HG02571 (cell line): ENCODE measurements at regions not wholly inside any gene's neighbourhood (a gene's known extent, or its start where the extent isn't known, plus 50 kb on each side); places are given as distances from the start of the nearest gene placed in this dataset.
"Not testable (repeated sequence)": the region's sequence is repeated elsewhere in the genome, so short reads cannot be mapped to it uniquely, and the experiment has no call there.

Experiments
- ATAC-seq: cut with Tn5 transposase; IDR thresholded peaks from one replicate; pipeline ENCODE4 v1.9.1; 2021; ENCODE audit warnings: mild to moderate bottlenecking, moderate library complexity; ENCODE audit not compliant: unreplicated experiment

GRCh38 chr1:29783508-29784275 lies 547.4 kb downstream of the PTPRU start:
- ATAC-seq: no peak

GRCh38 chr1:29782846-29783507 lies 546.7 kb downstream of the PTPRU start:
- ATAC-seq: no peak

GRCh38 chr1:29779146-29779545 lies 542.8 kb downstream of the PTPRU start:
- no peak for ATAC-seq

- no peak for ATAC-seq
Observed at GRCh38 chr1:29777522-29777921, 541.2 kb downstream of the PTPRU start.

- ATAC-seq: no peak
Observed at GRCh38 chr1:29774355-29774754, 538.0 kb downstream of the PTPRU start.

GRCh38 chr1:29772584-29773100 lies 536.3 kb downstream of the PTPRU start:
- ATAC-seq: no peak

GRCh38 chr1:29767769-29768425 lies 531.6 kb downstream of the PTPRU start:
- ATAC-seq: no peak

GRCh38 chr1:29767088-29767685 lies 530.9 kb downstream of the PTPRU start:
- no peak for ATAC-seq

GRCh38 chr1:29762635-29763034 lies 526.3 kb downstream of the PTPRU start:
- ATAC-seq: no peak

- ATAC-seq: no peak
Observed at GRCh38 chr1:29761159-29761928, 525.0 kb downstream of the PTPRU start.

- no peak for ATAC-seq
Observed at GRCh38 chr1:29760067-29760564, 523.8 kb downstream of the PTPRU start.

GRCh38 chr1:29758781-29759499 lies 522.6 kb downstream of the PTPRU start:
- no peak for ATAC-seq

GRCh38 chr1:29757866-29758780 lies 521.8 kb downstream of the PTPRU start:
- no peak for ATAC-seq

- no peak for ATAC-seq
Observed at GRCh38 chr1:29756901-29757725, 520.8 kb downstream of the PTPRU start.

GRCh38 chr1:29756498-29756897 lies 520.2 kb downstream of the PTPRU start:
- no peak for ATAC-seq

GRCh38 chr1:29756085-29756484 lies 519.8 kb downstream of the PTPRU start:
- ATAC-seq: no peak

GRCh38 chr1:29755412-29756015 lies 519.2 kb downstream of the PTPRU start:
- not testable (repeated sequence) for ATAC-seq
